Gastroesophageal sphincter (tissue), 4 donors: ENCODE measurements at regions not wholly inside any gene's neighbourhood (a gene's known extent, or its start where the extent isn't known, plus 50 kb on each side); places are given as distances from the start of the nearest gene placed in this dataset.
A peak's percentile ranks its signal among the peaks of the same experiment; 100 is the strongest.

Experiments
- ATAC-seq: fragments of 150-250 bp; one replicate; pipeline ENCODE4 v1.9.1; 2016; ENCODE audit warnings: mild to moderate bottlenecking, moderate library complexity
- H3K27ac ChIP-seq, 4 donors: fragments of 200-600 bp; sonication (generic) in 3 of 4; 1 replicate in 3 of 4; 2 replicates in 1 of 4; pipeline ENCODE4 v1.5.1; 2016 to 2019
- H3K27me3 ChIP-seq: fragments of 200-600 bp; sonication (generic); one replicate; pipeline ENCODE4 v1.5.1; 2019
- H3K36me3 ChIP-seq, 2 donors: fragments of 200-600 bp; sonication (generic); one replicate each; pipeline ENCODE4 v1.5.1; 2019; ENCODE audit warnings: control low read depth in 1 of 2
- H3K4me1 ChIP-seq, 3 donors: fragments of 200-600 bp; sonication (generic); 1 replicate in 2 of 3; 2 replicates in 1 of 3; pipeline ENCODE4 v1.5.1; 2016 to 2019; ENCODE audit warnings: control low read depth in 2 of 3
- H3K4me3 ChIP-seq, 2 donors: fragments of 200-600 bp; sonication (generic); one replicate each; pipeline ENCODE4 v1.5.1; 2019; ENCODE audit warnings: mild to moderate bottlenecking in 1 of 2, moderate library complexity in 1 of 2
- H3K9me3 ChIP-seq, 3 donors: fragments of 200-600 bp; sonication (generic); one replicate each; pipeline ENCODE4 v1.5.1; 2017 to 2019; ENCODE audit warnings: control low read depth in 2 of 3
- EP300 ChIP-seq: sonication (generic); formaldehyde crosslinking; IDR thresholded peaks from one replicate; pipeline ENCODE4 v1.6.1; 2017; ENCODE audit warnings: antibody characterized with exemption, mild to moderate bottlenecking
- POLR2A ChIP-seq, 2 donors: fragments of 450-650 bp; IDR thresholded peaks; one replicate each; pipeline ENCODE4 v1.6.1; 2017; ENCODE audit warnings: antibody characterized with exemption in 2 of 2, mild to moderate bottlenecking in 2 of 2, moderate library complexity in 1 of 2
- POLR2AphosphoS5 ChIP-seq: sonication (generic); formaldehyde crosslinking; IDR thresholded peaks from one replicate; pipeline ENCODE4 v1.6.1; 2017; ENCODE audit warnings: antibody characterized with exemption
- WGBS, 2 donors: methylation state at CpG; one replicate each; pipeline ENCODE4 v1.1.5; 2018; ENCODE audit warnings: low coverage in 1 of 2; 5-methylcytosine and 5-hydroxymethylcytosine counted together
- TF ChIP-seq, protein P1 (sequence below), 4 experiments: fragments of 200-600 bp in 2 of 4; fragments of 450-650 bp in 2 of 4; sonication (generic) in 1 of 4; IDR thresholded peaks; one replicate each; pipeline ENCODE4 v1.5.1; 2017 to 2019; ENCODE audit warnings: antibody characterized with exemption in 4 of 4, mild to moderate bottlenecking in 2 of 4, moderate library complexity in 2 of 4

DNA sequence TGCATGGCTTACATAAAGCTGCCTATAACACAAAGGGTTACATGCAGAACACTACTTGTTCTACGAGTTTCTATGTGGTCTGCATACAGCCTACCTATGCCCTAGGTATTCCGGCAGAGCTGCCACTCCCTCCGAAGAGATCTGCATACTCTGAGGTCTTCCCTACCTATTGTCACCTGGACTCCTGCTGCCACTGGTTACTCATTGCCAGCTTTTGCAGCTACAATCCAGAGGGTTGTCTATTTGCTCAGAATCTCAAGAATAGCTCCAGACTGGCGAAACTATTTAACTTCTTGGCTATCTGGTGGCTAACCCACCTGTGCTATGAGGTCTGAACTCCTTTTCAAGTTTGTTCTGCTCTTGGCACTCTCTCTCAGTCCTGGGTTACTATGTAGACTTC is 323.3 kb downstream of the BMP2 start:
- ATAC-seq, result no peak
- Histone ChIP-seq H3K27me3 (no peaks in the 10 kb centered on the region), H3K4me1 (no peaks in the 10 kb centered on the region), H3K36me3 (no peaks in the 10 kb centered on the region), H3K27ac (no peak overlapping the region), H3K9me3 (no peaks in the 10 kb centered on the region), H3K4me3 (no peak overlapping the region)
- WGBS, 2 donors, result 66 to 89% methylated on average over 3 to 4 of the region's 4 CpGs
- TF ChIP-seq EP300 (no peak), POLR2AphosphoS5 (no peak), POLR2A (IDR thresholded peaks at IDR 0.05) (no peak)
- TF ChIP-seq, protein P1, sequence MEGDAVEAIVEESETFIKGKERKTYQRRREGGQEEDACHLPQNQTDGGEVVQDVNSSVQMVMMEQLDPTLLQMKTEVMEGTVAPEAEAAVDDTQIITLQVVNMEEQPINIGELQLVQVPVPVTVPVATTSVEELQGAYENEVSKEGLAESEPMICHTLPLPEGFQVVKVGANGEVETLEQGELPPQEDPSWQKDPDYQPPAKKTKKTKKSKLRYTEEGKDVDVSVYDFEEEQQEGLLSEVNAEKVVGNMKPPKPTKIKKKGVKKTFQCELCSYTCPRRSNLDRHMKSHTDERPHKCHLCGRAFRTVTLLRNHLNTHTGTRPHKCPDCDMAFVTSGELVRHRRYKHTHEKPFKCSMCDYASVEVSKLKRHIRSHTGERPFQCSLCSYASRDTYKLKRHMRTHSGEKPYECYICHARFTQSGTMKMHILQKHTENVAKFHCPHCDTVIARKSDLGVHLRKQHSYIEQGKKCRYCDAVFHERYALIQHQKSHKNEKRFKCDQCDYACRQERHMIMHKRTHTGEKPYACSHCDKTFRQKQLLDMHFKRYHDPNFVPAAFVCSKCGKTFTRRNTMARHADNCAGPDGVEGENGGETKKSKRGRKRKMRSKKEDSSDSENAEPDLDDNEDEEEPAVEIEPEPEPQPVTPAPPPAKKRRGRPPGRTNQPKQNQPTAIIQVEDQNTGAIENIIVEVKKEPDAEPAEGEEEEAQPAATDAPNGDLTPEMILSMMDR (IDR thresholded peaks at IDR 0.05), result no peak

- WGBS, 2 donors, result 78% methylated on average over 4 of the region's 4 CpGs; no CpG with 5 or more reads in 1 of the 2 donors
- no peaks in the 10 kb centered on the region for H3K36me3 ChIP-seq
- TF ChIP-seq, protein P1 (IDR thresholded peaks at IDR 0.05), result no peak
- TF ChIP-seq EP300 (no peak), POLR2A (IDR thresholded peaks at IDR 0.05) (no peak), POLR2AphosphoS5 (no peak)
- no peak for ATAC-seq
- no peak overlapping the region for H3K27ac ChIP-seq
- H3K4me1 ChIP-seq, result no peaks in the 10 kb centered on the region
- H3K27me3 ChIP-seq, result no peaks in the 10 kb centered on the region
- H3K9me3 ChIP-seq, result no peaks in the 10 kb centered on the region
- no peak overlapping the region for H3K4me3 ChIP-seq
These were observed 324.2 kb downstream of the BMP2 start for GRCh38 chr20:7091655-7092054.

DNA sequence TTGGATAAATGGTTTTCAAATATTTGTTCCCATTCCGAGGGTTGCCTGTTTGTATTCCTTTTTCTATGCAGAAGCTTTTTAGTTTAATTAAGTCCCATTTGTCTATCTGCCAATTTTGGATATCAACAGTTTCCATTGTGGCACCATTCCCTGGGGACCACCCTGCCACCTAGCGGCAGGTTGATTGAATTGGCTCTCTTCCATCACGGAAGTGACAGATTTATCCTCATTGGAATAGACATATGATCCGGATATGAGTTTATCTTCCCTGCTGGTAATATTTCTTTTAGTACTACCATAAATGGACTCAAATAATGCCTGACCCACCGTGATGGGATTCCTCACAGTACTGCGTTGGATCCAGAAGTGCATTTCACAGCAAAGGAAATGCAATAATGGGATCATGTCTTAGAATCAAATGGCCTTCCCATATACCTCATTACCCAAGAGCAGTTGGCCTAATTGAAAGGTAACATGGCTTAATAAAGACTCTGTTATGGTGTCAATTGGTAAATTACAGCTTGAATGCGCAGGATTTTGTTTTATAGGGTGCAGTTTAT is 327.0 kb downstream of the BMP2 start:
- H3K4me1 ChIP-seq, result no peaks in the 10 kb centered on the region
- no peak overlapping the region for H3K4me3 ChIP-seq
- ATAC-seq, result no peak
- 24 to 37% methylated on average over 4 to 7 of the region's 7 CpGs for WGBS, 2 donors
- H3K9me3 ChIP-seq, result peaks cover 0 to 9% (median 0%) of the 10 kb centered on the region in 3 donors
- H3K36me3 ChIP-seq, result no peaks in the 10 kb centered on the region
- no peak for TF ChIP-seq EP300
- TF ChIP-seq, protein P1 (IDR thresholded peaks at IDR 0.05), result peak in 2 of 4 experiments; percentile 5 to 31
- no peak overlapping the region for H3K27ac ChIP-seq
- H3K27me3 ChIP-seq, result no peaks in the 10 kb centered on the region

GRCh38 chr20:7106910-7107309 is 339.4 kb downstream of the BMP2 start:
- Histone ChIP-seq H3K4me1 (no peaks in the 10 kb centered on the region), H3K9me3 (no peaks in the 10 kb centered on the region), H3K27me3 (no peaks in the 10 kb centered on the region), H3K4me3 (no peak overlapping the region), H3K36me3 (no peaks in the 10 kb centered on the region), H3K27ac (no peak overlapping the region)
- TF ChIP-seq, protein P1 (IDR thresholded peaks at IDR 0.05), result no peak
- TF ChIP-seq POLR2A (IDR thresholded peaks at IDR 0.05) (no peak), POLR2AphosphoS5 (no peak), EP300 (no peak)
- no peak for ATAC-seq
- WGBS, 2 donors, result 83 to 96% methylated on average over 4 of the region's 4 CpGs

DNA sequence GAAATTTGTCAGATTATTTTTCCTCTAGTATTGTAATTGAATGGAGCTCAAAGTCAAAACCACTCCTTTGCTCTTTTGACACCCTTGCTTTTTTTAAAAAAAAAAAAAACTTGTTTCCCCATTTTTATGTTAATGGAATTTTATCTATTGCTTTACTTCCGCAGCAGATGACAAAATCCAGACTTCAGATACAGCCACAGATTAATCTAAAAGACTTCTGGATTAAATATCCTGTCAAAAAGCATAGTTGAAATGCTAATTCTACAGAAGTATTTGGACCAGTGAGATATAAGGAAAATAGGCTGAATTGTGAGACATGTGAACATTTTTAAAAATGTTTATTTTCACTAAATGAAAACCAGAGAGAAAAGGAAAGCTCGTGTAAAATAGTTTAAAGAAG is 341.4 kb downstream of the BMP2 start:
- WGBS, 2 donors, result 16 to 75% methylated on average over 2 of the region's 2 CpGs
- Histone ChIP-seq H3K36me3 (no peaks in the 10 kb centered on the region), H3K4me1 (no peaks in the 10 kb centered on the region), H3K27me3 (no peaks in the 10 kb centered on the region), H3K9me3 (no peaks in the 10 kb centered on the region), H3K27ac (no peak overlapping the region), H3K4me3 (no peak overlapping the region)
- TF ChIP-seq, protein P1 (IDR thresholded peaks at IDR 0.05), result no peak
- TF ChIP-seq POLR2A (IDR thresholded peaks at IDR 0.05), result no peak
- no peak for TF ChIP-seq POLR2AphosphoS5
- TF ChIP-seq EP300, result no peak
- no peak for ATAC-seq
